ENCODE measurements at regions not wholly inside any gene's neighbourhood (a gene's known extent, or its start where the extent isn't known, plus 50 kb on each side); places are given as distances from the start of the nearest gene placed in this dataset.

DNA sequence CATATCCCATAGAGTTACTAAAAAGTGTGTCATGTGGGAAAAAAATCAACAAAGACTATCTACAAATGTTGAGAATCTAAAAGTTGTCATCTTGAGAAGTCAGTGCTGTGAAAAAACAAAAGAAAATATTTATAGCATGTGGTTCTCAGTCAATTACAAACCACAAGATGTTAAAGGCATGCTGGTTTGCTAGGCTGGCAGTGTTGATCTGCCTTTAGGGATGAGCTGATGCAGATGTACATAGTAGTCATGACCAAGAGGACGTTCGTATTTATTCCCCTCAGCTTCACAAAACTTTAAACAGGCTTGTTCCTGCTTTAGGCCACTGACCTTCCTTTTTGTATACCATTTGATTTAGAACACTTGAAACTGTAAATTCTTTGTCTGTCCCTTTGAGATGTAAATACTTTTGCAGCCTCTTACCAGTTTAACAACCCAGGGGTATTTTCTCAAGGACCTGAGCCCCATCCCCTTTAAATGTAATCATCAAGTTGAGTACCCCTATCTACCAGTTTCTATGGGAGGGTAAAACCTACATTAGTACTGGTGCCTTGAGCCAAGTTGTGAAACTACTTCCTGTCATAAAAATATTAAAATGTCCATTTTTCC lies 446.6 kb downstream of the KCNJ18 start:
- Histone ChIP-seq H3K4me1 (no peaks in the 10 kb centered on the region), H3K36me3 (no peaks in the 10 kb centered on the region), H3K9me3 (peaks cover 3 to 10% of the 10 kb centered on the region in 2 donors), H3K27me3 (no peaks in the 10 kb centered on the region), H3K4me3 (no peak overlapping the region), H3K27ac (no peak overlapping the region)
- TF ChIP-seq, protein P1, sequence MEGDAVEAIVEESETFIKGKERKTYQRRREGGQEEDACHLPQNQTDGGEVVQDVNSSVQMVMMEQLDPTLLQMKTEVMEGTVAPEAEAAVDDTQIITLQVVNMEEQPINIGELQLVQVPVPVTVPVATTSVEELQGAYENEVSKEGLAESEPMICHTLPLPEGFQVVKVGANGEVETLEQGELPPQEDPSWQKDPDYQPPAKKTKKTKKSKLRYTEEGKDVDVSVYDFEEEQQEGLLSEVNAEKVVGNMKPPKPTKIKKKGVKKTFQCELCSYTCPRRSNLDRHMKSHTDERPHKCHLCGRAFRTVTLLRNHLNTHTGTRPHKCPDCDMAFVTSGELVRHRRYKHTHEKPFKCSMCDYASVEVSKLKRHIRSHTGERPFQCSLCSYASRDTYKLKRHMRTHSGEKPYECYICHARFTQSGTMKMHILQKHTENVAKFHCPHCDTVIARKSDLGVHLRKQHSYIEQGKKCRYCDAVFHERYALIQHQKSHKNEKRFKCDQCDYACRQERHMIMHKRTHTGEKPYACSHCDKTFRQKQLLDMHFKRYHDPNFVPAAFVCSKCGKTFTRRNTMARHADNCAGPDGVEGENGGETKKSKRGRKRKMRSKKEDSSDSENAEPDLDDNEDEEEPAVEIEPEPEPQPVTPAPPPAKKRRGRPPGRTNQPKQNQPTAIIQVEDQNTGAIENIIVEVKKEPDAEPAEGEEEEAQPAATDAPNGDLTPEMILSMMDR (IDR thresholded peaks at IDR 0.05), result no peak
- no peak for TF ChIP-seq POLR2A (IDR thresholded peaks at IDR 0.05)
- WGBS, 2 donors (ENCODE audit: low coverage in 1 of 2), result 21 to 46% methylated on average over 2 of the region's 2 CpGs
- DNase-seq, result no peak
- intact Hi-C loops (cut with DNase I; ENCODE audit: low total_unique reads) (loop anchor here (10.0 kb wide), 1 partner anchor 56 kb away; no protein-coding TSS in a partner anchor), in situ Hi-C loops (cut with MboI; ENCODE audit: low pct_ligation_motif_present in 1 of 4, low pct_unique_long_range_greater_than_20kb in 1 of 4, low sequenced_read_pairs in 3 of 4) (no loop called here)

DNA sequence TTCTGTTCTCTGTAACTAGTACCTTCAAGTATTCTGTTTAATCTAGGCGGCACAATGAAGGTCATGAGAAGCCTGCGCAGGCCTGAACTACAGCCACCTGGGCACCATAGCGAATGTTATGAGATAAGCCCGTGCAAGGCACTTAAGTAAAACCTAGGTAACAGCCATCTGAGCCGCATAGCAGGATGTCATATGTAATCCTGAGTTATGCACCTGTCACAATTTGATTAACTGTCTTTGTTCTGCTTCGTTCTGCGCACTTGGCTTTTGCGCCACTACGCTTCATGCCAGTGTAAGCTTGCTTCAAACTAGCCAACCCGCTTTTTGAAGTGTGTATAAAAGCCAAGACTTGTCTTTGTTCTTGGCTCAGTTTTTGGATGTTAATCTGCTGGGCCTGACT lies 449.8 kb downstream of the KCNJ18 start:
- TF ChIP-seq POLR2A (IDR thresholded peaks at IDR 0.05) (no peak), EP300 (IDR thresholded peaks at IDR 0.05; ENCODE audit: low read depth) (no peak), POLR2AphosphoS5 (IDR thresholded peaks at IDR 0.05) (no peak)
- TF ChIP-seq, protein P1 (IDR thresholded peaks at IDR 0.05), result no peak
- WGBS, 2 donors (ENCODE audit: low coverage in 1 of 2), result 54 to 57% methylated on average over 10 of the region's 10 CpGs
- Histone ChIP-seq H3K27ac (no peak overlapping the region), H3K4me3 (no peak overlapping the region), H3K36me3 (no peaks in the 10 kb centered on the region), H3K9me3 (peaks cover 3% of the 10 kb centered on the region in 2 donors), H3K27me3 (no peaks in the 10 kb centered on the region), H3K4me1 (no peaks in the 10 kb centered on the region)
- in situ Hi-C loops (cut with MboI; ENCODE audit: low pct_ligation_motif_present in 1 of 4, low pct_unique_long_range_greater_than_20kb in 1 of 4, low sequenced_read_pairs in 3 of 4) (no loop called here), intact Hi-C loops (cut with DNase I; ENCODE audit: low total_unique reads) (no loop called here)
- DNase-seq, result no peak

DNA sequence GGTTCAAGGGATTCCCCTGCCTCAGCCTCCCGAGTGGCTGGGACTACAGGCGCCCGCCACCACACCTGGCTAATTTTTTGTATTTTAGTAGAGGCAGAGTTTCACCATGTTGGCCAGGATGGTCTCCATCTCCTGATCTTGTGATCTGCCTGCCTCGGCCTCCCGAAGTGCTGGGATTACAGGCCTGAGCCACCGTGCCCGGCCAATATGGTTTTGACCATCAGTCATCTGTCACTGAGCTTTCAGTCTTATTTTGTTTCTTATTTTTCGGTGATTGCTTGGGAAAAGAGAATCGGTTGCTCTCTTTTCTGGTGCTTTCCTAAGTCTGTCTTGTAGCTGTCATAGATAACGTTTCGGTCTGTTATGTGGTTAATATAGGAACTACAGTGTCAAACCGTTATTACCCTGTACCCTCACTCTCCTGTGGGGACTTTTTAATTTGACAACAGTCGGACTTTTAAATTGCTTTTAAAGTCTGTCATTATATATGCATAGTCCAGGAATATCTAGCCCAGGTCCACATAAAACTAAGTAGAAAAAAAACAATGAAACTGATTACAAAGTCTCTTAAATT lies 453.4 kb downstream of the KCNJ18 start:
- Histone ChIP-seq H3K36me3 (no peaks in the 10 kb centered on the region), H3K4me3 (no peak overlapping the region), H3K9me3 (peaks cover 3% of the 10 kb centered on the region in 2 donors), H3K4me1 (no peaks in the 10 kb centered on the region), H3K27me3 (no peaks in the 10 kb centered on the region), H3K27ac (no peak overlapping the region)
- intact Hi-C loops (cut with DNase I; ENCODE audit: low total_unique reads) (no loop called here), in situ Hi-C loops (cut with MboI; ENCODE audit: low pct_ligation_motif_present in 1 of 4, low pct_unique_long_range_greater_than_20kb in 1 of 4, low sequenced_read_pairs in 3 of 4) (no loop called here)
- no peak for TF ChIP-seq POLR2AphosphoS5 (IDR thresholded peaks at IDR 0.05)
- TF ChIP-seq, protein P1 (IDR thresholded peaks at IDR 0.05), result no peak
- no peak for TF ChIP-seq EP300 (IDR thresholded peaks at IDR 0.05; ENCODE audit: low read depth)
- TF ChIP-seq POLR2A (IDR thresholded peaks at IDR 0.05), result no peak
- DNase-seq, result no peak
- 69 to 72% methylated on average over 10 to 13 of the region's 13 CpGs for WGBS, 2 donors (ENCODE audit: low coverage in 1 of 2)

DNA sequence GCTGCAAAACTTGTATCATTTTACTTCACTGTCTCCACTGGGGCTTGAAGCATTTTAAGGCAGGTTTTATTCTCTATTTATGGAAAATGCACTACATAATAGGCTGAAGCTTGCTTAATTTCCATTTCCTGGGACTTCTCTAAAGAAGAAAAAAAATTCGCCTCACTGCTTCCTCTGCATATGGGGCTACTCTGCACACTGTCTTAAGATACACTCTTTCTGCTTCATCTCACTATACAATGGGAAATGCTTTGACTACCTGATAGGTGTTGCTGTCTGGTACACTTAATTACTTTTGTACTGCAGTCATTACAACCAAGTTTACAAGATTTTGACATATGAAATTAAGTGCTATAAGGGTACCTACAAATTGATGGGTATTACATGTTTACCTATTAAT lies 466.0 kb downstream of the KCNJ18 start:
- intact Hi-C loops (cut with DNase I; ENCODE audit: low total_unique reads) (no loop called here), in situ Hi-C loops (cut with MboI; ENCODE audit: low pct_ligation_motif_present in 1 of 4, low pct_unique_long_range_greater_than_20kb in 1 of 4, low sequenced_read_pairs in 3 of 4) (no loop called here)
- 50 to 52% methylated on average over 1 of the region's 1 CpG for WGBS, 2 donors (ENCODE audit: low coverage in 1 of 2)
- no peak overlapping the region for H3K4me3 ChIP-seq
- TF ChIP-seq POLR2AphosphoS5 (IDR thresholded peaks at IDR 0.05) (no peak), POLR2A (IDR thresholded peaks at IDR 0.05) (no peak), EP300 (IDR thresholded peaks at IDR 0.05; ENCODE audit: low read depth) (no peak)
- TF ChIP-seq, protein P1 (IDR thresholded peaks at IDR 0.05), result no peak
- no peaks in the 10 kb centered on the region for H3K4me1 ChIP-seq
- DNase-seq, result no peak
- H3K9me3 ChIP-seq, result peaks cover 0 to 3% of the 10 kb centered on the region in 2 donors
- H3K36me3 ChIP-seq, result no peaks in the 10 kb centered on the region
- H3K27ac ChIP-seq, result no peak overlapping the region
- no peaks in the 10 kb centered on the region for H3K27me3 ChIP-seq
